Fibroblast of pulmonary artery (primary cell): ENCODE measurements at regions not wholly inside any gene's neighbourhood (a gene's known extent, or its start where the extent isn't known, plus 50 kb on each side); places are given as distances from the start of the nearest gene placed in this dataset.

Source experiments
- DNase-seq: peaks from one replicate; pipeline ENCODE4 v3.0.0-alpha.2; 2010; ENCODE audit warnings: low read depth
- H3K4me3 ChIP-seq: replicated peaks from 2 replicates; pipeline ENCODE4 v1.5.1; 2011; ENCODE audit warnings: low read depth, mild to moderate bottlenecking, control low read depth, low read length, moderate library complexity
- CTCF ChIP-seq: IDR thresholded peaks from 2 replicates; pipeline ENCODE4 v1.5.1; 2011; ENCODE audit warnings: mild to moderate bottlenecking, control low read depth, low read length, inconsistent platforms; ENCODE audit errors: missing control alignments

- no peak for DNase-seq
- TF ChIP-seq CTCF, result no peak
- H3K4me3 ChIP-seq, result no peak overlapping the region
Observed at GRCh38 chr7:115475761-115476385, 554.0 kb downstream of the MDFIC start.

- no peak for TF ChIP-seq CTCF
- H3K4me3 ChIP-seq, result no peak overlapping the region
- no peak for DNase-seq
Observed at GRCh38 chr7:115475206-115475605, 553.3 kb downstream of the MDFIC start.

- no peak overlapping the region for H3K4me3 ChIP-seq
- TF ChIP-seq CTCF, result no peak
- DNase-seq, result no peak
Observed at GRCh38 chr7:115474137-115474536, 552.2 kb downstream of the MDFIC start.

- peak; percentile 35 for DNase-seq
- H3K4me3 ChIP-seq, result no peak overlapping the region
- no peak for TF ChIP-seq CTCF
Observed at GRCh38 chr7:115471891-115472290, 550.0 kb downstream of the MDFIC start.

- no peak for TF ChIP-seq CTCF
- H3K4me3 ChIP-seq, result no peak overlapping the region
- no peak for DNase-seq
Observed at GRCh38 chr7:115462301-115463015, 540.6 kb downstream of the MDFIC start.

- DNase-seq, result no peak
- no peak overlapping the region for H3K4me3 ChIP-seq
- TF ChIP-seq CTCF, result no peak
Observed at GRCh38 chr7:115449689-115450088, 527.8 kb downstream of the MDFIC start.

- TF ChIP-seq CTCF, result no peak
- no peak for DNase-seq
Observed at GRCh38 chr7:115447495-115447894, 525.6 kb downstream of the MDFIC start.

More at GRCh38 chr7:115447495-115447894, 525.6 kb downstream of the MDFIC start:
- no peak overlapping the region for H3K4me3 ChIP-seq
